Limb (tissue), 2 donors: ENCODE measurements at regions not wholly inside any gene's neighbourhood (a gene's known extent, or its start where the extent isn't known, plus 50 kb on each side); places are given as distances from the start of the nearest gene placed in this dataset.

Source experiments
- DNase-seq, 2 donors: peaks; one replicate each; pipeline ENCODE4 v3.0.0-alpha.2; 2016; ENCODE audit errors: extremely low spot score in 2 of 2

- no peak for DNase-seq
Measured at GRCh38 chr1:75984781-75985180, 52.6 kb upstream of the ASB17 start.

GRCh38 chr1:75985827-75986226 is 53.6 kb upstream of the ASB17 start:
- no peak for DNase-seq

- no peak for DNase-seq
Measured at GRCh38 chr1:75986478-75986877, 54.3 kb upstream of the ASB17 start.

- no peak for DNase-seq
Measured at GRCh38 chr1:75989121-75989520, 56.9 kb upstream of the ASB17 start.

- no peak for DNase-seq
Measured at GRCh38 chr1:75990686-75991085, 58.5 kb upstream of the ASB17 start.

GRCh38 chr1:75991497-75992114 is 59.4 kb upstream of the ASB17 start:
- peak; percentile 89 to 92 for DNase-seq

- no peak for DNase-seq
Measured at GRCh38 chr1:75992312-75992711, 60.1 kb upstream of the ASB17 start.

GRCh38 chr1:75993661-75994060 is 61.5 kb upstream of the ASB17 start:
- DNase-seq: no peak

GRCh38 chr1:75996196-75996595 is 64.0 kb upstream of the ASB17 start:
- DNase-seq: no peak

GRCh38 chr1:75999034-75999433 is 66.8 kb upstream of the ASB17 start:
- DNase-seq: no peak

GRCh38 chr1:76003946-76004345 is 70.6 kb upstream of the ST6GALNAC3 start:
- DNase-seq: no peak

- DNase-seq: no peak
Measured at GRCh38 chr1:76005765-76006164, 68.8 kb upstream of the ST6GALNAC3 start.

- DNase-seq: peak in 1 of 2 donors; percentile 33
Measured at GRCh38 chr1:76006234-76006633, 68.3 kb upstream of the ST6GALNAC3 start.

GRCh38 chr1:76010802-76011201 is 63.7 kb upstream of the ST6GALNAC3 start:
- DNase-seq: no peak

- DNase-seq: no peak
Measured at GRCh38 chr1:76012341-76013205, 62.0 kb upstream of the ST6GALNAC3 start.

- DNase-seq: no peak
Measured at GRCh38 chr1:76013206-76013581, 61.4 kb upstream of the ST6GALNAC3 start.

- DNase-seq: no peak
Measured at GRCh38 chr1:76015478-76016103, 59.0 kb upstream of the ST6GALNAC3 start.

- DNase-seq: no peak
Measured at GRCh38 chr1:76018045-76018444, 56.5 kb upstream of the ST6GALNAC3 start.

GRCh38 chr1:76021846-76022245 is 52.7 kb upstream of the ST6GALNAC3 start:
- no peak for DNase-seq

GRCh38 chr1:76023669-76024435 is 50.7 kb upstream of the ST6GALNAC3 start:
- DNase-seq: no peak
